ENCODE measurements at regions not wholly inside any gene's neighbourhood (a gene's known extent, or its start where the extent isn't known, plus 50 kb on each side); places are given as distances from the start of the nearest gene placed in this dataset.

DNA sequence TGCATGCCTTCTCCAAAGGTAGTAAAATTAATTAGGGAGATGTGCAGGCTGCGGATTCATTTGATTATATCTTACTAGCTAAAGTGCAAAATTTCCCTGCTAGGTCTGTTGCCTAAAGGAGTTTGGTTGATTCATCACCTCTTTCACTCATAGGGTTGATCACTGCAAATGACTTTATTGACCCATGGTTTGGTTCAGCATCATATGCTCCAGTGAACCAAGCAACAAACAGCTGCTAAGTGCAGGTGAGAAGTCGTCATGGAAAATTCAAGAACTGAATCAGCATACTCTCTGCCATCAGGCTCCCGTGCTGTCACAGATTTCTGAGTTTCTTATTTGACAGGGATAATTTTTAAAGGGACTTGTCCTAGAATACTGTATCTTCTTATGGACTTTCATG lies 571.8 kb upstream of the CDH18 start:
- Histone ChIP-seq H2AFZ (ENCODE audit: low read depth, low read length) (no peak overlapping the region), H3K79me2 (ENCODE audit: insufficient read depth, low read length) (no peaks in the 10 kb centered on the region), H3K27me3 (ENCODE audit: insufficient read depth, low read length, poor library complexity) (no peaks in the 10 kb centered on the region), H4K20me1 (ENCODE audit: insufficient read depth, low read length) (no peaks in the 10 kb centered on the region), H3K9ac (ENCODE audit: low read depth, low read length) (no peak overlapping the region), H3K4me3 (ENCODE audit: low read depth in 1 of 2, low read length in 2 of 2) (no peak overlapping the region), H3K9me3 (ENCODE audit: insufficient read depth, low read length, severe bottlenecking) (no peaks in the 10 kb centered on the region), H3K27ac (ENCODE audit: low read length) (no peak overlapping the region), H3K4me1 (ENCODE audit: insufficient read depth, low read length) (no peaks in the 10 kb centered on the region), H3K4me2 (ENCODE audit: insufficient read depth, low read length) (no peak overlapping the region), H3K36me3 (ENCODE audit: insufficient read depth, low read length) (no peaks in the 10 kb centered on the region)
- DNase-seq (no peak), ATAC-seq (ENCODE audit: insufficient read depth, low read depth) (no peak)
- no peak for TF ChIP-seq EZH2 (IDR thresholded peaks at IDR 0.05; ENCODE audit: borderline replicate concordance, low read depth, low read length, severe bottlenecking)
- TF ChIP-seq, protein P1, sequence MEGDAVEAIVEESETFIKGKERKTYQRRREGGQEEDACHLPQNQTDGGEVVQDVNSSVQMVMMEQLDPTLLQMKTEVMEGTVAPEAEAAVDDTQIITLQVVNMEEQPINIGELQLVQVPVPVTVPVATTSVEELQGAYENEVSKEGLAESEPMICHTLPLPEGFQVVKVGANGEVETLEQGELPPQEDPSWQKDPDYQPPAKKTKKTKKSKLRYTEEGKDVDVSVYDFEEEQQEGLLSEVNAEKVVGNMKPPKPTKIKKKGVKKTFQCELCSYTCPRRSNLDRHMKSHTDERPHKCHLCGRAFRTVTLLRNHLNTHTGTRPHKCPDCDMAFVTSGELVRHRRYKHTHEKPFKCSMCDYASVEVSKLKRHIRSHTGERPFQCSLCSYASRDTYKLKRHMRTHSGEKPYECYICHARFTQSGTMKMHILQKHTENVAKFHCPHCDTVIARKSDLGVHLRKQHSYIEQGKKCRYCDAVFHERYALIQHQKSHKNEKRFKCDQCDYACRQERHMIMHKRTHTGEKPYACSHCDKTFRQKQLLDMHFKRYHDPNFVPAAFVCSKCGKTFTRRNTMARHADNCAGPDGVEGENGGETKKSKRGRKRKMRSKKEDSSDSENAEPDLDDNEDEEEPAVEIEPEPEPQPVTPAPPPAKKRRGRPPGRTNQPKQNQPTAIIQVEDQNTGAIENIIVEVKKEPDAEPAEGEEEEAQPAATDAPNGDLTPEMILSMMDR (IDR thresholded peaks at IDR 0.05; ENCODE audit: borderline replicate concordance, extremely low read depth, low read length, poor library complexity, severe bottlenecking) = no peak

DNA sequence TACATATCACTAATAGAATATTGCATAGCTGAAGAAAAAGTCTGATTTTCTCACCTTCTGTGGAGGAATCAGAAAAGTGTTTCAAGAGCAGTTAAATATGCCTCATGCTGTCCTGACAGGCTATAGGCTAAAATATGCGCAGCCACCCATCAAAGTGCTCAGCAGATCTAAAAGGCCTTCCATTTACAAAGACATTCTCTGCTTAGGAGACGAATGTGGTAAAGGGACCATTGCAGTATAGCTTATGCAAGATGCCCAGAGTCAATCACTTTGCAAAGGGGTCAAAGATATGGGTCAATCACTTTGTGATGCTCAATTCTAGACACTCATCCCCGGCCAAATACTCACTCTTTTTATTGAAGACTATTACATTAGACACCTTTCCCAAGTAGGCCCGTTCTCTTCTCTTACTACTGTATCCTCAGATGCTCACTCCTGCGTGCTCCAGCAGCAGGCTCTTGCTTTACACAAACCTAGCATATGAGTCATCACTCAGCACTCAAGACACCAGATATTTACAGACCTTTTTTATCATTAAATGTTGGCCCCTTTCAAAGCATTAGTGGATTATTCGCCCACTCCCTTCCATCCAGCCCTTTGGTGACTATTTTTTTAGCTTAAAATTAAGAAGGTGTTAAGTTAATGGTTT lies 568.2 kb upstream of the CDH18 start:
- Histone ChIP-seq H3K9ac (ENCODE audit: low read depth, low read length) (no peak overlapping the region), H3K4me2 (ENCODE audit: insufficient read depth, low read length) (no peak overlapping the region), H3K9me3 (ENCODE audit: insufficient read depth, low read length, severe bottlenecking) (no peaks in the 10 kb centered on the region), H3K4me1 (ENCODE audit: insufficient read depth, low read length) (no peaks in the 10 kb centered on the region), H3K4me3 (ENCODE audit: low read depth in 1 of 2, low read length in 2 of 2) (no peak overlapping the region), H4K20me1 (ENCODE audit: insufficient read depth, low read length) (no peaks in the 10 kb centered on the region), H3K79me2 (ENCODE audit: insufficient read depth, low read length) (no peaks in the 10 kb centered on the region), H3K27me3 (ENCODE audit: insufficient read depth, low read length, poor library complexity) (no peaks in the 10 kb centered on the region), H2AFZ (ENCODE audit: low read depth, low read length) (no peak overlapping the region), H3K27ac (ENCODE audit: low read length) (no peak overlapping the region), H3K36me3 (ENCODE audit: insufficient read depth, low read length) (no peaks in the 10 kb centered on the region)
- DNase-seq = no peak
- TF ChIP-seq, protein P1 (IDR thresholded peaks at IDR 0.05; ENCODE audit: borderline replicate concordance, extremely low read depth, low read length, poor library complexity, severe bottlenecking) = no peak
- TF ChIP-seq EZH2 (IDR thresholded peaks at IDR 0.05; ENCODE audit: borderline replicate concordance, low read depth, low read length, severe bottlenecking) = no peak
- no peak for ATAC-seq (ENCODE audit: insufficient read depth, low read depth)

DNA sequence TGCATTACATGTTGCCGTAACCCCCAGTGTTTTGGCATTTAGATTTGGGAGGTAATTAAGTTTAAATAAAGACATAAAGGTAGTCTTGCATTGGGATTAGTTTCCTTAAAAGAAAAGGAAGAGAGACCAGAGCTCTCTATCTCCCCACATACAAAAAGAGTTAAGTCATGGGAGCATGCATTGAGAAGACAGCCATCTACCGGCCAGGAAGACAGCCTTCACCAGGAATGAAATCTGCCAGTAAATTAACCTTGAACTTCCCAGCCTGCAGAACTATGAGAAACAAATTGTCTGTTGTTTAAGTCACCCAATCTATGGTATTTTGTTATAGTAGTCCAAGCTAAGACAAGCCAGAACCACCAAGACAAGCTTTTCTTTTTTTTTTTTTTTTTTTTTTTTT lies 567.0 kb upstream of the CDH18 start:
- ATAC-seq (ENCODE audit: insufficient read depth, low read depth) = no peak
- no peak overlapping the region for H2AFZ ChIP-seq (ENCODE audit: low read depth, low read length)
- no peak overlapping the region for H3K9ac ChIP-seq (ENCODE audit: low read depth, low read length)
- H4K20me1 ChIP-seq (ENCODE audit: insufficient read depth, low read length) = no peaks in the 10 kb centered on the region
- no peak for TF ChIP-seq EZH2 (IDR thresholded peaks at IDR 0.05; ENCODE audit: borderline replicate concordance, low read depth, low read length, severe bottlenecking)
- TF ChIP-seq, protein P1 (IDR thresholded peaks at IDR 0.05; ENCODE audit: borderline replicate concordance, extremely low read depth, low read length, poor library complexity, severe bottlenecking) = no peak
- H3K79me2 ChIP-seq (ENCODE audit: insufficient read depth, low read length) = no peaks in the 10 kb centered on the region
- H3K4me1 ChIP-seq (ENCODE audit: insufficient read depth, low read length) = no peaks in the 10 kb centered on the region
- no peak overlapping the region for H3K4me3 ChIP-seq (ENCODE audit: low read depth in 1 of 2, low read length in 2 of 2)
- no peak for DNase-seq
- H3K4me2 ChIP-seq (ENCODE audit: insufficient read depth, low read length) = no peak overlapping the region
- no peaks in the 10 kb centered on the region for H3K27me3 ChIP-seq (ENCODE audit: insufficient read depth, low read length, poor library complexity)
- H3K36me3 ChIP-seq (ENCODE audit: insufficient read depth, low read length) = no peaks in the 10 kb centered on the region
- no peak overlapping the region for H3K27ac ChIP-seq (ENCODE audit: low read length)
- H3K9me3 ChIP-seq (ENCODE audit: insufficient read depth, low read length, severe bottlenecking) = no peaks in the 10 kb centered on the region

All from DND-41 (cell line).